Upper lobe of left lung (tissue), 4 donors: ENCODE measurements at regions not wholly inside any gene's neighbourhood (a gene's known extent, or its start where the extent isn't known, plus 50 kb on each side); places are given as distances from the start of the nearest gene placed in this dataset.

Experiments used
- CTCF ChIP-seq, 6 experiments: fragments of 450-650 bp in 4 of 6; fragments of 200-600 bp in 2 of 6; sonication (generic) in 2 of 6; IDR thresholded peaks; one replicate each; pipeline ENCODE4 v1.5.1; 2016 to 2019; ENCODE audit warnings: antibody characterized with exemption in 6 of 6
- EP300 ChIP-seq, 4 donors: sonication (generic); formaldehyde crosslinking; IDR thresholded peaks; one replicate each; pipeline ENCODE4 v1.5.1; 2017; ENCODE audit warnings: antibody characterized with exemption in 4 of 4, control low read depth in 2 of 4
- POLR2A ChIP-seq, 4 donors: fragments of 450-650 bp; IDR thresholded peaks; one replicate each; pipeline ENCODE4 v1.5.1; 2016 to 2017; ENCODE audit warnings: antibody characterized with exemption in 4 of 4, mild to moderate bottlenecking in 2 of 4
- POLR2AphosphoS5 ChIP-seq, 2 donors: sonication (generic); formaldehyde crosslinking; IDR thresholded peaks; one replicate each; pipeline ENCODE4 v1.5.1; 2017; ENCODE audit warnings: antibody characterized with exemption in 2 of 2

GRCh38 chr6:50510361-50510760, 203.0 kb upstream of the TFAP2D start:
- no peak for TF ChIP-seq CTCF (IDR thresholded peaks at IDR 0.05)
- no peak for TF ChIP-seq POLR2AphosphoS5 (IDR thresholded peaks at IDR 0.05)
- TF ChIP-seq POLR2A (IDR thresholded peaks at IDR 0.05): no peak
- no peak for TF ChIP-seq EP300 (IDR thresholded peaks at IDR 0.05)
